Sigmoid colon (tissue), 4 donors: ENCODE measurements at regions not wholly inside any gene's neighbourhood (a gene's known extent, or its start where the extent isn't known, plus 50 kb on each side); places are given as distances from the start of the nearest gene placed in this dataset.

Experiments
- CTCF ChIP-seq, 4 experiments: fragments of 450-650 bp in 3 of 4; fragments of 200-600 bp in 1 of 4; IDR thresholded peaks; one replicate each; pipeline ENCODE4 v1.5.1; 2016 to 2019; ENCODE audit warnings: antibody characterized with exemption in 4 of 4, mild to moderate bottlenecking in 3 of 4, moderate library complexity in 2 of 4
- POLR2A ChIP-seq, 2 donors: fragments of 450-650 bp; IDR thresholded peaks; one replicate each; pipeline ENCODE4 v1.6.1; 2016; ENCODE audit warnings: antibody characterized with exemption in 2 of 2, mild to moderate bottlenecking in 2 of 2, moderate library complexity in 2 of 2
- POLR2AphosphoS5 ChIP-seq, 4 donors: sonication (generic); formaldehyde crosslinking; IDR thresholded peaks; one replicate each; pipeline ENCODE4 v1.6.1; 2017; ENCODE audit warnings: antibody characterized with exemption in 4 of 4

DNA sequence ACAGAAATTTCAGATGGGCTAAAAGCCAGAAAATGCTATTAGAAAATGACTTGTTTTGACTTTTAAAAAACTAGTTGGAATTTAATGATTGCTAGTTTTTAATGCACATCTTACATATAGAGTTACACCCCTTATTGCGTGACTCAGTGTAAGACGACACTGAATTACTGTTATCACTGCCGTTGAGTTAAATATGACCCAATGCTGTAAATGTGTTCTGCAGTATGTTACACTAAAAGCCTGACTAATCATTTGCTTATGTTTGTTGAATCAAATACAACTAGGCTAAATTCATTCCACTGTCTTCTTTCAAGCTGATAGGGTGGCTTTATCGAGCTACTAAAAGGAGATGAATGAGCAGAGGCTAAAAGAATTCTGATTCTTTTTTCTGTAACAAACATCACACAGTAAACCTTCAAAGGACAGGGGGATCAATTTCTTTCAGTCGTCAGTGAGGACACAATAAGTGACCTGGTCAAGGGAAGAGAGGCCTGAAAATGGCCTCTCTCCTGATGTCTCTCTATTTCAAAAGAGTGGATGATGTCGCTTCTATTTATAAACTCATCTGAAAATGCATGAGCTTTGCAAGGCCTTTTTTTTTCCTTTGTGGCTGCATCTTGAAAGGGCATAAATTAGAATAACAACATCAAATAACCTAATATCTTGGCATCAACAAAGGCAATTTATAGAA is 142.2 kb upstream of the KCNIP4 start:
- TF ChIP-seq CTCF (IDR thresholded peaks at IDR 0.05) (no peak), POLR2A (IDR thresholded peaks at IDR 0.05) (no peak), POLR2AphosphoS5 (IDR thresholded peaks at IDR 0.05) (no peak)
